ENCODE measurements at regions not wholly inside any gene's neighbourhood (a gene's known extent, or its start where the extent isn't known, plus 50 kb on each side); places are given as distances from the start of the nearest gene placed in this dataset.
"Not testable (repeated sequence)": the region's sequence is repeated elsewhere in the genome, so short reads cannot be mapped to it uniquely, and the experiment has no call there.

- no peak overlapping the region for H3K4me3 ChIP-seq (ENCODE audit: low read depth, low read length)
- no peaks in the 10 kb centered on the region for H3K9me3 ChIP-seq (ENCODE audit: control insufficient read depth, insufficient read depth, low read depth, low read length)
- H3K27me3 ChIP-seq (ENCODE audit: control insufficient read depth, insufficient read depth, low read length), result no peaks in the 10 kb centered on the region
- H3K36me3 ChIP-seq (ENCODE audit: control insufficient read depth, insufficient read depth, low read length), result no peaks in the 10 kb centered on the region
- peaks cover 5% of the 10 kb centered on the region; the same call in 1 of the 2 replicates for H3K4me1 ChIP-seq (ENCODE audit: control insufficient read depth, insufficient read depth, low read length)
- H3K27ac ChIP-seq (ENCODE audit: low read depth, low read length), result no peak overlapping the region
- no peak overlapping the region for H3K9ac ChIP-seq (ENCODE audit: low read length)
Observed at GRCh38 chr3:73846951-73847350, 222.2 kb upstream of the PDZRN3 start.

DNA sequence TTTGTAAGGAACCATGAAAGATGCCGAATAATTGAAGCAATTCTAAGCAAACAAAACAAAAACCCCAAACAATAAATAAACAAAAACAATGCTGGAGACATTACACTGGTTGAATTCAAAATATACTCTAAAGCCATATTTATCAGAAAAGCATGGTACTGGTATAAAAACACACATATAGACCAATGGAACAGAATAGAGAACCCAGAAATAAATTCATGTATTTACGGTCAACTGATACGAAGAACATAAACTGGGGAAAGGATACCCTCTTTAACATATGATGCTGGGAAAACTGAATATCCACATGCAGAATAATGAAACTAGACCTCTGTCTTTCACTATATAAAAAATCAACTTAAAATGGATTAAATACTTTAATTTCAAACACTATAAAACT, 214.3 kb upstream of the PDZRN3 start:
- no peaks in the 10 kb centered on the region for H3K27me3 ChIP-seq (ENCODE audit: control insufficient read depth, insufficient read depth, low read length)

DNA sequence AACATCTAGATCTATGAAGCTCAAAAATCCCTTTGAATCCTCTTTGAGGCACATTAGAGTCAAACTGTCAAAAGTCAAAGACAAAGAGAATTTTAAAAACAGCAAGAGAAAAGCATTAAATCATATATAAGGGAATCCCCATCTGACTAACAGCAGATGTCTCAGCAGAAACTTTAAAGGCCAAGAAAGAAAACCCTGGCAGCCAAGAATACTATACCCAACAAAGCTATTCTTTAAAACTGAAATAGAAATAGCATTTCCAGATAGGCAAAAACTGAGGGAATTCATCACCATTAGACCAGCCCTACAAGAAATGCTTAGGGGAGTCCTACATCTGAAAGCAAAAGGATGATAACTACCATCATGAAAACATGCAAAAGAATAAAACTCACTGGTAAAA, 211.2 kb upstream of the PDZRN3 start:
- H3K4me3 ChIP-seq (ENCODE audit: low read depth, low read length), result no peak overlapping the region
- H3K27me3 ChIP-seq (ENCODE audit: control insufficient read depth, insufficient read depth, low read length), result no peaks in the 10 kb centered on the region
- H3K4me1 ChIP-seq (ENCODE audit: control insufficient read depth, insufficient read depth, low read length), result no peaks in the 10 kb centered on the region
- H3K36me3 ChIP-seq (ENCODE audit: control insufficient read depth, insufficient read depth, low read length), result no peaks in the 10 kb centered on the region
- H3K9ac ChIP-seq (ENCODE audit: low read length), result no peak overlapping the region
- peaks cover 8% of the 10 kb centered on the region for H3K9me3 ChIP-seq (ENCODE audit: control insufficient read depth, insufficient read depth, low read depth, low read length)
- H3K27ac ChIP-seq (ENCODE audit: low read depth, low read length), result no peak overlapping the region

More for the DNA sequence above, 214.3 kb upstream of the PDZRN3 start:
- H3K4me1 ChIP-seq (ENCODE audit: control insufficient read depth, insufficient read depth, low read length), result no peaks in the 10 kb centered on the region
- no peaks in the 10 kb centered on the region for H3K36me3 ChIP-seq (ENCODE audit: control insufficient read depth, insufficient read depth, low read length)
- peaks cover 8% of the 10 kb centered on the region for H3K9me3 ChIP-seq (ENCODE audit: control insufficient read depth, insufficient read depth, low read depth, low read length)
- H3K4me3 ChIP-seq (ENCODE audit: low read depth, low read length), result no peak overlapping the region
- H3K9ac ChIP-seq (ENCODE audit: low read length), result no peak overlapping the region
- H3K27ac ChIP-seq (ENCODE audit: low read depth, low read length), result no peak overlapping the region

GRCh38 chr3:73832426-73832825, 207.7 kb upstream of the PDZRN3 start:
- peaks cover 8% of the 10 kb centered on the region for H3K9me3 ChIP-seq (ENCODE audit: control insufficient read depth, insufficient read depth, low read depth, low read length)
- H3K9ac ChIP-seq (ENCODE audit: low read length), result no peak overlapping the region
- no peaks in the 10 kb centered on the region for H3K4me1 ChIP-seq (ENCODE audit: control insufficient read depth, insufficient read depth, low read length)
- H3K27ac ChIP-seq (ENCODE audit: low read depth, low read length), result no peak overlapping the region
- H3K36me3 ChIP-seq (ENCODE audit: control insufficient read depth, insufficient read depth, low read length), result no peaks in the 10 kb centered on the region
- H3K27me3 ChIP-seq (ENCODE audit: control insufficient read depth, insufficient read depth, low read length), result no peaks in the 10 kb centered on the region
- no peak overlapping the region for H3K4me3 ChIP-seq (ENCODE audit: low read depth, low read length)

DNA sequence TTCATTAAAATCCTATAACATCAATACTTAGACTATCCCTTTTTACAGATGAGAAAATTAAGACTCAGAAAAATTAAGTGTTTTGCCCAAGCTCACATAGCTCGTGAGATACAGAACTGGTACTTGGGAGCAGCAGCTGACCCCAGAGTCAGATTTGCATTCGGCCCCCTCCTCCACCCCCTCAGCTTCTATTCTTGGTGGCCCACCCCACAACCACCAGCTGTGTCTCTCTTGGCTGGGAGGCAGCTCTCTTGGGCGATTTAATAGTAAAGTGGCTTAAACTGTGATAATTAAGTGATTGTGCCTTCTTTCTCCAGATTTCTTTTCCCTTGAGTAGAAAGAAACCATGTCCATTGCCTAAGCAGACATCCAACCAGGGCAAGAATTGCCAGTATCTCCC, 203.6 kb upstream of the PDZRN3 start:
- no peak overlapping the region for H3K27ac ChIP-seq (ENCODE audit: low read depth, low read length)
- H3K4me3 ChIP-seq (ENCODE audit: low read depth, low read length), result no peak overlapping the region
- H3K4me1 ChIP-seq (ENCODE audit: control insufficient read depth, insufficient read depth, low read length), result no peaks in the 10 kb centered on the region
- no peaks in the 10 kb centered on the region for H3K36me3 ChIP-seq (ENCODE audit: control insufficient read depth, insufficient read depth, low read length)
- H3K9me3 ChIP-seq (ENCODE audit: control insufficient read depth, insufficient read depth, low read depth, low read length), result no peaks in the 10 kb centered on the region
- no peak overlapping the region for H3K9ac ChIP-seq (ENCODE audit: low read length)
- no peaks in the 10 kb centered on the region for H3K27me3 ChIP-seq (ENCODE audit: control insufficient read depth, insufficient read depth, low read length)

GRCh38 chr3:73827725-73828211, 203.0 kb upstream of the PDZRN3 start:
- no peak overlapping the region for H3K4me3 ChIP-seq (ENCODE audit: low read depth, low read length)
- no peaks in the 10 kb centered on the region for H3K27me3 ChIP-seq (ENCODE audit: control insufficient read depth, insufficient read depth, low read length)
- H3K4me1 ChIP-seq (ENCODE audit: control insufficient read depth, insufficient read depth, low read length), result no peaks in the 10 kb centered on the region
- no peak overlapping the region for H3K27ac ChIP-seq (ENCODE audit: low read depth, low read length)
- H3K9ac ChIP-seq (ENCODE audit: low read length), result no peak overlapping the region
- H3K36me3 ChIP-seq (ENCODE audit: control insufficient read depth, insufficient read depth, low read length), result no peaks in the 10 kb centered on the region
- no peaks in the 10 kb centered on the region for H3K9me3 ChIP-seq (ENCODE audit: control insufficient read depth, insufficient read depth, low read depth, low read length)

GRCh38 chr3:73827204-73827603, 202.5 kb upstream of the PDZRN3 start:
- peaks cover 5% of the 10 kb centered on the region for H3K9me3 ChIP-seq (ENCODE audit: control insufficient read depth, insufficient read depth, low read depth, low read length)
- no peak overlapping the region for H3K4me3 ChIP-seq (ENCODE audit: low read depth, low read length)
- no peak overlapping the region for H3K27ac ChIP-seq (ENCODE audit: low read depth, low read length)
- no peak overlapping the region for H3K9ac ChIP-seq (ENCODE audit: low read length)
- no peaks in the 10 kb centered on the region for H3K36me3 ChIP-seq (ENCODE audit: control insufficient read depth, insufficient read depth, low read length)
- H3K4me1 ChIP-seq (ENCODE audit: control insufficient read depth, insufficient read depth, low read length), result no peaks in the 10 kb centered on the region
- no peaks in the 10 kb centered on the region for H3K27me3 ChIP-seq (ENCODE audit: control insufficient read depth, insufficient read depth, low read length)

GRCh38 chr3:73820896-73821295, 196.2 kb upstream of the PDZRN3 start:
- H3K9me3 ChIP-seq (ENCODE audit: control insufficient read depth, insufficient read depth, low read depth, low read length), result peaks cover 21% of the 10 kb centered on the region
- not testable (repeated sequence) for H3K27me3 ChIP-seq (ENCODE audit: control insufficient read depth, insufficient read depth, low read length); H3K4me1 ChIP-seq (ENCODE audit: control insufficient read depth, insufficient read depth, low read length); H3K36me3 ChIP-seq (ENCODE audit: control insufficient read depth, insufficient read depth, low read length); H3K4me3 ChIP-seq (ENCODE audit: low read depth, low read length); H3K9ac ChIP-seq (ENCODE audit: low read length); H3K27ac ChIP-seq (ENCODE audit: low read depth, low read length)

DNA sequence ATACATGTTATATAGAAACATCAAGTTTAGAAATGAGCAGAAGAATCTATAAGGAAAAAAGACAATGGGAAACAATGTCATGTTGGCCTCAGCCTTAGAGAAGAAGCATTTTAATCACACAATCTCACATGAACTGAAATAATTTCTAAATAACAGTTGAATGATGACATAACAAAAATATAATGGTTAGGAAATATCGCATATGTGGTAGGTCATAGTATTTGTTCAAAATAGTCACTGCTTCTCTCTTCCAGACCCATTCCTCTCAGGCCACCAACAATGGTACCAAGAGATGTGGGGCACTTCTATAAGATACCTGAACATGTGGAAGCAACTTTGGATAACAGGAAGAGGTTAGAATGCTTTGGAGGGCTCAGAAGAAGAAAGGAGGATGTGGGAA, 195.7 kb upstream of the PDZRN3 start:
- no peak overlapping the region for H3K4me3 ChIP-seq (ENCODE audit: low read depth, low read length)
- H3K27me3 ChIP-seq (ENCODE audit: control insufficient read depth, insufficient read depth, low read length), result no peaks in the 10 kb centered on the region
- no peak overlapping the region for H3K9ac ChIP-seq (ENCODE audit: low read length)
- peaks cover 21% of the 10 kb centered on the region for H3K9me3 ChIP-seq (ENCODE audit: control insufficient read depth, insufficient read depth, low read depth, low read length)
- no peaks in the 10 kb centered on the region for H3K36me3 ChIP-seq (ENCODE audit: control insufficient read depth, insufficient read depth, low read length)
- no peak overlapping the region for H3K27ac ChIP-seq (ENCODE audit: low read depth, low read length)
- no peaks in the 10 kb centered on the region for H3K4me1 ChIP-seq (ENCODE audit: control insufficient read depth, insufficient read depth, low read length)

DNA sequence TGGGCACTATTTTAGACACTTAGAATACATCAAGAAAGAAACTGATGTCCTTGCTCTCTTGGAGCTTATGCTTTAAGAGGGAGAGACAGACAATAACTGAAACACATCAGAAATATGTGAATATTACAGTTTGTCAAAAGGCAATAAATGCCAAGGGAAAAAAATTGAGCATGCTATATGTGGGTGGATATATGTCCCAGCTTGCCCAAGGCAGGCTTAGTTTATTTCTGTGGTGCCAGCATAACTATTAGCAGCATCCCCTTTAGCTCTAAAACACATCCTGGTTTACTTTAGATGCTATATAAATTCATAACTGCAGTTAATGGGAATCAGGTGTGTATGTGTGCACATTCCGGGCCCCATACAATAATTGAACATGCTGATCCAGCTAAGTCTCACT, 191.2 kb upstream of the PDZRN3 start:
- Histone ChIP-seq H3K36me3 (ENCODE audit: control insufficient read depth, insufficient read depth, low read length) (no peaks in the 10 kb centered on the region), H3K27me3 (ENCODE audit: control insufficient read depth, insufficient read depth, low read length) (no peaks in the 10 kb centered on the region), H3K4me3 (ENCODE audit: low read depth, low read length) (no peak overlapping the region), H3K9me3 (ENCODE audit: control insufficient read depth, insufficient read depth, low read depth, low read length) (peaks cover 5% of the 10 kb centered on the region), H3K9ac (ENCODE audit: low read length) (no peak overlapping the region), H3K27ac (ENCODE audit: low read depth, low read length) (no peak overlapping the region), H3K4me1 (ENCODE audit: control insufficient read depth, insufficient read depth, low read length) (no peaks in the 10 kb centered on the region)

- H3K4me1 ChIP-seq (ENCODE audit: control insufficient read depth, insufficient read depth, low read length), result peaks cover 2% of the 10 kb centered on the region; the same call in 1 of the 2 replicates
- no peaks in the 10 kb centered on the region for H3K9me3 ChIP-seq (ENCODE audit: control insufficient read depth, insufficient read depth, low read depth, low read length)
- no peaks in the 10 kb centered on the region for H3K27me3 ChIP-seq (ENCODE audit: control insufficient read depth, insufficient read depth, low read length)
- no peak overlapping the region for H3K27ac ChIP-seq (ENCODE audit: low read depth, low read length)
- H3K36me3 ChIP-seq (ENCODE audit: control insufficient read depth, insufficient read depth, low read length), result no peaks in the 10 kb centered on the region
- no peak overlapping the region for H3K4me3 ChIP-seq (ENCODE audit: low read depth, low read length)
- H3K9ac ChIP-seq (ENCODE audit: low read length), result no peak overlapping the region
Observed at GRCh38 chr3:73813692-73814292, 189.1 kb upstream of the PDZRN3 start.

Data from HUES6 (cell line).